T-helper 2 cell treated with Interferon-gamma antibody and Interleukin-4, amounts not matched to agents 5 μg/mL and 100 μg/mL, for 36 hours (primary cell): ENCODE measurements at regions not wholly inside any gene's neighbourhood (a gene's known extent, or its start where the extent isn't known, plus 50 kb on each side); places are given as distances from the start of the nearest gene placed in this dataset.
"Not testable (repeated sequence)": the region's sequence is repeated elsewhere in the genome, so short reads cannot be mapped to it uniquely, and the experiment has no call there.

Source experiments
- DNase-seq: peaks from one replicate; pipeline ENCODE4 v3.0.0; 2021; ENCODE audit warnings: low spot score
- H3K27ac Mint-ChIP-seq: one replicate; pipeline ENCODE4 v1.8.0; 2021; ENCODE audit warnings: mild to moderate bottlenecking, mixed read lengths
- H3K27me3 Mint-ChIP-seq: one replicate; pipeline ENCODE4 v1.8.0; 2021; ENCODE audit warnings: low read depth, mixed read lengths
- H3K36me3 Mint-ChIP-seq: one replicate; pipeline ENCODE4 v1.8.0; 2021; ENCODE audit warnings: low read depth, mixed read lengths
- H3K4me1 Mint-ChIP-seq: one replicate; pipeline ENCODE4 v1.8.0; 2021; ENCODE audit warnings: low read depth, mixed read lengths
- H3K4me3 Mint-ChIP-seq: one replicate; pipeline ENCODE4 v1.8.0; 2022; ENCODE audit warnings: mild to moderate bottlenecking, moderate library complexity, mixed read lengths
- H3K9me3 Mint-ChIP-seq: one replicate; pipeline ENCODE4 v1.8.0; 2021; ENCODE audit warnings: mixed read lengths

DNA sequence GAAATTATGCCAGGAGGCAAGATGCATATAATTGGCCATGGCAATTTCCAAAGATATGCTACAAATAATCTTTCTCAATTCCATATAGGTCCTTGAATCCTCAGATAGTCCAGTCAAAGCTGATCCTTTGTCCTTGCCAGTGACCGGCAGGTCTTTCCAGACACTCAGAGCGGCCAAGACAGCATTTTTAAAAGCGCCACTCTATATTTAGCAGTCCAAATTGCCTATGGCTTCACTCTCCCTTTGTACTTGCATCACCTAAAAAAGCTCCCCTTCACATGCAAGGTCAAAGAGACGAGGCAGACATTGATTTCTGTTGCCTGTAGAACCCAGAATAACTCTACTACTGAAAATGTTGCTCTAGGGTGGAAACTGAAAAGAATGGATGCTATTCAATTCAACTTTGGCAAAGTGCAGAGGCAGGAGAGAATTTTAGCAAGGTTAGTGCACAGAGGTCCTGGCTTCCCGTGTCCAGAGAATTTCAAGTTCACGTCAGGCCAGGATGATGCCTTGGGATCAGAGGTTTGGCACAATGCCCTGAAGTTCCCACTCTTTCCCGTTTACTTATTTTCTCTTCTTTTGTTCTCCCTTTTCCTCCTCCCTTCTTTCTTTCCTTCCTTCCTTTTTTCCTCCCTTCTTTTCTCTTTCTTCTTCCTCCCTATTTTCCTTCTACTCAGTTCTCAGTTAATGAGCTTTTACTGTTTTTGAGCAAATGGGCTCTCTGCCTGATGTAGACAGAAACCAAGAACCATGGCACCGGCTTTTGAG, 108.5 kb downstream of the KCNK1 start:
- H3K4me1 Mint-ChIP-seq = peaks cover 4% of the 10 kb centered on the region
- H3K9me3 Mint-ChIP-seq = no peaks in the 10 kb centered on the region
- H3K4me3 Mint-ChIP-seq = no peak overlapping the region
- no peaks in the 10 kb centered on the region for H3K27me3 Mint-ChIP-seq
- no peaks in the 10 kb centered on the region for H3K36me3 Mint-ChIP-seq
- H3K27ac Mint-ChIP-seq = no peak overlapping the region
- DNase-seq = no peak

DNA sequence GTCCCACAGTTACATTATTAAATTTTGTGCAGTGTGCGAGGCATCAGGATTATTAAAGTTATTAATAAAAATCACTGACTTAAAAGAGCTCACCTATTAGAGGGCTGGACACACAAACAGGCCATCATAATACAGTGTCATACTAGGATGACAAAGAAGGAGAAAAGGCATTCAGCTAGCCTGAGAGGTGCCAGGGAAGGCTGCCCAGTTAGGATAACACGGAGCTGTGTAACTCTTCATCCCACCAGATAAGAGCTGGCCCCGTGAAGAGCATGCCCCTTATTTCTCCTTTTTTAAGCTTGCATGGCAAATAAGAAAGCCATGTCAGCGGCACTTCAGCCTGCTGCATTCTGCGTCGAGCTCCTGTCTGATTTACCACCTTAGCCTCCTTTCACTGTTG, 109.5 kb downstream of the KCNK1 start:
- Mint-ChIP-seq H3K9me3 (no peaks in the 10 kb centered on the region), H3K27me3 (peaks cover 3% of the 10 kb centered on the region), H3K27ac (no peak overlapping the region), H3K4me1 (peaks cover 4% of the 10 kb centered on the region), H3K4me3 (no peak overlapping the region), H3K36me3 (no peaks in the 10 kb centered on the region)
- DNase-seq = no peak

DNA sequence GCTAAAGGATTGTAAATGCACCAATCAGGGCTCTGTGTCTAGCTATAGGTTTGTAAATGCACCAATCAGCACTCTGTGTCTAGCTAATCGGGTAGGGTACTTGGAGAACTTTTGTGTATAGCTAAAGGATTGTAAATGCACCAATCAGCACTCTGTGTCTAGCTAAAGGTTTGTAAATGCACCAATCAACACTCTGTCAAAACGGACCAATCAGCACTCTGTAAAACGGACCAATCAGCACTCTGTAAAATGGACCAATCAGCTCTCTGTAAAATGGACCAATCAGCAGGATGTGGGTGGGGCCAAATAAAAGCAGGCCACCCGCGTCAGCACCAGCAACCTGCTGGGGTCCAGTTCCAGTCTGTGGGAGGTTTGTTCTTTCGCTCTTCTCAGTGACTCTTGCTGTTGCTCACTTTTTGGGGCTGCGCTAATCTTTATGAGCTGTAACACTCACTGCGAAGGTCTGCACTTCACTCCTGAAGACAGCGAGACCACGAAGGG, 110.3 kb downstream of the KCNK1 start:
- not testable (repeated sequence) for DNase-seq, H3K27me3 Mint-ChIP-seq, H3K4me3 Mint-ChIP-seq, H3K9me3 Mint-ChIP-seq, H3K36me3 Mint-ChIP-seq, H3K27ac Mint-ChIP-seq, H3K4me1 Mint-ChIP-seq

DNA sequence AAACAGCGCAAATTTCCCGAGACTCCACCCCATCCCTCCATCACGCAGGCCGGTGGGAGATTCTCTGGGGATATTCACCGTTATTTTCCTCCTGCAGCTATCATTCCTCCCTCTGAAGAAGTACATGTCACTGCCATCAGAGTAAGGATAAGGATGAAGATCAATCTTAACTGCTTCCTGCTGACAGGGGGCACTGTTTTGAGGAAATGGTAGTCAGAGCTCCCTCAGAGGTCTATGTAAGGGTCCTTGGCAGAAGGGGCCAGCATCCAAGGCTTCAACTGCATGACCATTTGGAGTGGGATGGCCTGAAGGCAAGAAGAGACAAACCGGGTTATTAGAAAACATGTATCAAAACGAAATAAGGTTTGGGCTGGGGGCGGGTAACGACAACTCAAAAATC, 111.5 kb downstream of the KCNK1 start:
- Mint-ChIP-seq H3K9me3 (no peaks in the 10 kb centered on the region), H3K4me3 (no peak overlapping the region), H3K4me1 (peaks cover 4% of the 10 kb centered on the region), H3K27ac (no peak overlapping the region), H3K27me3 (peaks cover 3% of the 10 kb centered on the region), H3K36me3 (no peaks in the 10 kb centered on the region)
- no peak for DNase-seq

DNA sequence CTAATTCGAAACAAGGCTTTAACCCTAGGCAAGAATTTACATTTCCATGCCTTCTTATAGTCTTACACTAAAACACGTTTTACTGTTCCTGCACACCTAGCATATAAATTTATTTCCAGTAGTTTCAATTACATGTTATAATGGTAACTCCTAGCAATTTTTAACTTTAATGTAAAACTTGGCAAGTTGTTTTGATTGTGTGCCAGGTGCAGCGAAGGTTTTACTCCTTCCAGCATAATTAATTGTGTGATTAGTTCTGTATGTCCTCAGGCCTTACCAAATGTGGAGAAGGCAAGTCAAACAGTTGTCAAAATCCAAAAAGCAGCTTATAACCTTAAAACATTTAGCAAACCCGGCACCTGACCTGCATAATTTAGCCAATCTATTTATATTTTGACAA, 114.8 kb downstream of the KCNK1 start:
- Mint-ChIP-seq H3K4me1 (no peaks in the 10 kb centered on the region), H3K36me3 (no peaks in the 10 kb centered on the region), H3K27me3 (peaks cover 3% of the 10 kb centered on the region), H3K4me3 (no peak overlapping the region), H3K27ac (no peak overlapping the region), H3K9me3 (no peaks in the 10 kb centered on the region)
- no peak for DNase-seq

DNA sequence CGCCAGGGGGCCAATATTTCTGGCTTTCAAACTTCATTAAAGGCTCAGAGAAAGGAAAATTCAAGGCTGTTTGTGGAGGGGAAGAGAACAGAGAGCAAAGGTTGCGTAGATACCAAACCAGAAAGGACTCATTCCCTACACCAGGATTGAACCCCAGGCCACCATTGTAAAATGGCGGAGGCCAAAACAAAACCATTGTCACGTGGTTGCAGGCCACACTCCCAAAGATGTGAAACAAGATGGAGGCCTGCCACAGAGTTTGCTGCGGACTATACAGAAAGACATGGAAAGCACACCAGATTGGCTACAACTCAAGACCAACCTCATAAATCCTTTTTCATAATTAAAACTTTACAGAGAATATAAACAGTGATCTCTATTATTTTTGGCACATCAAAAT, 116.5 kb downstream of the KCNK1 start:
- DNase-seq = no peak
- Mint-ChIP-seq H3K27me3 (peaks cover 3% of the 10 kb centered on the region), H3K4me1 (no peaks in the 10 kb centered on the region), H3K27ac (no peak overlapping the region), H3K4me3 (no peak overlapping the region), H3K36me3 (no peaks in the 10 kb centered on the region), H3K9me3 (no peaks in the 10 kb centered on the region)

DNA sequence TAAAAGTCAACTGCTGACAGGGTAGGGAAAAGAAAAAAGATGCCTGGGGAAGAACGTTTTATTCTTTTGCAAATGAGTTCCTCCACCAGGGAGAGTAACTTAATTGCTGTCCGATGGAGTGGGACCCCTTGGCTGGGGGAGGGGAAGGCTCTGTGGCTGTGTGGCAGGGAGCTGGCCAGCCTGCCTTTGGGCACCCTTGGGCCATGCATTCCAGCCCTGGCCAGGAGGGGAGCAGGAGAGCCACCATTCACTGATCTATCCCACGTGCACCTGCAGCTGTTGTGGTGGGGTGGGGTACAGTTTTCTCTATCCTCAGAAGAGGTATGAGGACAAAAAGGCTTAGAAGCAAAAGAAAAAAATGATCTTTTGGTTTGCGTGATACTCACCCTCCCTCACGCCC, 116.9 kb downstream of the KCNK1 start:
- DNase-seq = no peak
- Mint-ChIP-seq H3K4me3 (no peak overlapping the region), H3K36me3 (no peaks in the 10 kb centered on the region), H3K27ac (no peak overlapping the region), H3K27me3 (peaks cover 3% of the 10 kb centered on the region), H3K4me1 (no peaks in the 10 kb centered on the region), H3K9me3 (no peaks in the 10 kb centered on the region)

DNA sequence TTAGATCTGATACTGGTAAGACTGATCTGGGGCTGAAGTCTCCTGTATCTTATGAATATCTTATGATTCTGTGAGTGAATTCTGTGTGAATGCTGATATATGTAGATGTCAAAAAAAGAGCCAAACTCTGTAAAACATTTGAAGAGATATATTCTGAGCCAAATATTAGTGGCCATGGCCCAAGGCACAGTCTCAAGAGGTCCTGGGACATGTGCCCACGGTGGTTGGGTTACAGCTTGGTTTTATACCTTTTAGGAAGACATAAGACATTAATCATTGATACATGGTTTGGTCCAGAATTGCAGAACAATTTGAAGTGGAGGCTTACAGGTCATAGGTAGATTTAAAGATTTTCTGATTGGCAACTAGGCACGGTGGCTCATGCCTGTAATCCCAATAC, 118.3 kb downstream of the KCNK1 start:
- H3K27me3 Mint-ChIP-seq = peaks cover 3% of the 10 kb centered on the region
- H3K36me3 Mint-ChIP-seq = no peaks in the 10 kb centered on the region
- no peaks in the 10 kb centered on the region for H3K9me3 Mint-ChIP-seq
- H3K4me3 Mint-ChIP-seq = no peak overlapping the region
- no peak for DNase-seq
- H3K27ac Mint-ChIP-seq = no peak overlapping the region
- no peaks in the 10 kb centered on the region for H3K4me1 Mint-ChIP-seq

DNA sequence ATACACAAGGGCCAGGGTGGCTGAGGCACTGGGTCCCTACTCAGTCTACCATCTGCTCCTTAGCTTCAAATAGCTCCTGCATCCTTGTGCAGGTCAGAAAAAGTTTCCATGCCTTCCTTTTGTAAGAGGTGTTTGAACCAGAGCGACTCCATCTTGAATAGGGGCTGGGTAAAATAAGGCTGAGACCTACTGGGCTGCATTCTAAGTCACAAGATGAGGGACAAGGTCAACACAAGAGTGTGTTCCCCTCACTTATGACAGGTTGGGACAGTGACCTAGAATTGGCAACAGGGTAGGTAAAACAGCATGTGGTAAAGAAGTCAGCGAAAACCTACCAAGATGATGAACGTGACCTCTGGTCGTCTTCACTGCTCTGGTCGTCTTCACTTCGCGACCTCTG, 120.5 kb downstream of the KCNK1 start:
- Mint-ChIP-seq H3K4me1 (no peaks in the 10 kb centered on the region), H3K9me3 (no peaks in the 10 kb centered on the region), H3K27ac (no peak overlapping the region), H3K27me3 (no peaks in the 10 kb centered on the region), H3K36me3 (no peaks in the 10 kb centered on the region), H3K4me3 (no peak overlapping the region)
- DNase-seq = no peak

DNA sequence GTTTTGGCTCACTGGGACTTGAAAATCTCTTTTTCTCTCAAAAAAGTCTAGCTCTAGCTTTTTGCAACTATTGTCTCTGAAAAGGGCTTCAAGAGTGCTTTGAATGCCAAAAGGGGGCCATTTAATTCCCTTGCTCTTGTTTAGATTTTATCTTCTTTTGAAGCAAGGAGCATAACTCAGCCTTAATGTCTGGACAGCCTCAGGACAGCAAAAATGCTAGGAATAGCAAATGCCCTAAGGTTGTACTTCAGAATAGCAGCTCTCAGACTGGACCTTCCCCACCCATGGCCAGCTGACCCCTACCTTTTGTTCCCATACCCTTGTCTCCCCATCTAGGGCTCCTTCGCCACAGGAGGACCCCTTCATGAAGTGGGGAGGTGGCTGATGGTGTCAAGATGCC, 121.4 kb downstream of the KCNK1 start:
- no peak for DNase-seq
- H3K9me3 Mint-ChIP-seq = no peaks in the 10 kb centered on the region
- H3K36me3 Mint-ChIP-seq = no peaks in the 10 kb centered on the region
- H3K27me3 Mint-ChIP-seq = no peaks in the 10 kb centered on the region
- no peaks in the 10 kb centered on the region for H3K4me1 Mint-ChIP-seq
- H3K4me3 Mint-ChIP-seq = no peak overlapping the region
- H3K27ac Mint-ChIP-seq = no peak overlapping the region

DNA sequence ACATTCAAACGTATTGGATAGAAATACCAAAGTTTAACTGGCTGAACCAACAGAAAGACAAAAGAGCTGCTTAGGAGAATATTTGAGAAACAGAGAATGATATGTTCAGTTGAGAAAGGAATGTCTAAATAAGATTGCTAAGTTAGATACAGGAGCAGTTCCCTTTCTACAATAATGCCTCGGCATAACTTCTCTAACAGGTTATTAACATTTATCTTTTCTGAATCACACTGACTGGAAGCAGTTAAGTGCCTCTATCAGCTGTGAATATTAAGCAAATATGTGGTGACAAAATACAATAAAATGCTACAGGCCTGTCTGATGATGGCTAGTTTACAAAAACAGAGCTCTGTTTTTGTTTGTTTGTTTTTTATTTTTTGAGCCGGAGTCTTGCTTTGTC, 121.9 kb downstream of the KCNK1 start:
- Mint-ChIP-seq H3K27me3 (no peaks in the 10 kb centered on the region), H3K36me3 (no peaks in the 10 kb centered on the region), H3K4me1 (no peaks in the 10 kb centered on the region), H3K4me3 (no peak overlapping the region), H3K9me3 (no peaks in the 10 kb centered on the region), H3K27ac (no peak overlapping the region)
- no peak for DNase-seq

DNA sequence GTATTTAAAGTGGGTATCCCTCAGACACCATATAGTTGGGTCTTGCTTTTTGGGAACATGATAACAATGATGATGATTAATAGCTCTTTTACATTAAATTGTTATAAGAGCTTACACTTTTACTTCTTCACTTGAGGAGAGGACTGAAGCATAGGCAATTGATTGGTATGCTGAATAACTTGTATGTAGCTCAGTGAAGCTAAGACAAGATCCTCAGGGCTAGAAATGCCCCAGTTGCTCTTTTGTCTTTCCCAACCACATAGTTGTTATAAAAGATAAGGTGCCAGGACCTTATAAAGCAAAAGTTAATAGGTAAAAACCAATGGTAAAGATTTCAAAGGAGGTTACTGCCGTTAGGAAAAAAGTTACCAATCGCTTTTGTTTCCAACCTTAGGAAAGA, 123.4 kb downstream of the KCNK1 start:
- H3K36me3 Mint-ChIP-seq = no peaks in the 10 kb centered on the region
- H3K27ac Mint-ChIP-seq = no peak overlapping the region
- no peak for DNase-seq
- no peak overlapping the region for H3K4me3 Mint-ChIP-seq
- H3K27me3 Mint-ChIP-seq = peaks cover 3% of the 10 kb centered on the region
- H3K4me1 Mint-ChIP-seq = no peaks in the 10 kb centered on the region
- H3K9me3 Mint-ChIP-seq = no peaks in the 10 kb centered on the region

DNA sequence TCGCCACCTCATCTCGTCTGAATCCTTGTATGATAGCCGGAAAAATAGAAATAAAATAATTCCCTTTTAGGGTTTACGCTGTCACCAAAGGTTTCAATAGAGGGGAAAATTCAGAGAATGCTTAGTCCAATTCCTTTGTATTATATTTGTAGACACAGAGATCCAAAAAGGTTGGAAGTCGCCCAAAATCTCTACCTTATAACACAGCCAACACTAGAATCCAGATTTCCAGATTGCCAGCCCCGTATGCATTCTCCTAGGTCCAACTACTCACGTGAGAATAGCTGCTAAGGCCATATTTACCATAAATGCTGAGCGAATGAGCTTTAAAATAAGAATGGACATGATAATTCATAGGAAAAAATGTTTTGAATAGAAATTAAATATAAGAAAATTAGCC, 124.5 kb downstream of the KCNK1 start:
- Mint-ChIP-seq H3K4me1 (no peaks in the 10 kb centered on the region), H3K27me3 (peaks cover 3% of the 10 kb centered on the region), H3K36me3 (no peaks in the 10 kb centered on the region), H3K9me3 (no peaks in the 10 kb centered on the region), H3K4me3 (no peak overlapping the region), H3K27ac (no peak overlapping the region)
- DNase-seq = no peak

DNA sequence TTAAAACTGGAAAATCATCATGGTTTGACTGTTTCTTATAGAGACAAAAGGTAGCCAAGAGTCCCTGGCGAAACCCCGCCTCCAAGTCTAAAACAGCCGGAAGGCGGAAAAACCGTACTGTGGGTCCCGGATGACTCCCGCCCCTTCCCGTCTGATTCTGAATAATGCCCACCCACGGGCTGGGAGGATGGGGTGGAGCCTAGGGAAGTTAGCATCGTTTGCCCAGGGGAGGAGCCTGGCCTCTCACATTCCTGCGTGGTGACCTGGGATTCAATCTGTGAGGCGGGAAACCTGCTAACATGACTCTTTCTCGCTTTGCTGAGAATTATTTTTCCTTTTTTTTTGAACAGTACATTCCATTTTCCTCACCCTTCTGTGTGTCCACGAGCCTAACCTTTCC, 124.9 kb downstream of the KCNK1 start:
- no peak overlapping the region for H3K27ac Mint-ChIP-seq
- H3K4me3 Mint-ChIP-seq = no peak overlapping the region
- DNase-seq = no peak
- H3K4me1 Mint-ChIP-seq = no peaks in the 10 kb centered on the region
- H3K27me3 Mint-ChIP-seq = peaks cover 3% of the 10 kb centered on the region
- H3K36me3 Mint-ChIP-seq = no peaks in the 10 kb centered on the region
- H3K9me3 Mint-ChIP-seq = no peaks in the 10 kb centered on the region
